ENCODE measurements at regions not wholly inside any gene's neighbourhood (a gene's known extent, or its start where the extent isn't known, plus 50 kb on each side); places are given as distances from the start of the nearest gene placed in this dataset.

- Histone ChIP-seq H3K9me3 (replicated peaks; ENCODE audit: control insufficient read depth, insufficient read depth, low read length) (no peaks in the 10 kb centered on the region), H3K9me1 (replicated peaks; ENCODE audit: control insufficient read depth, extremely low read depth, insufficient read depth, low read length) (no peaks in the 10 kb centered on the region), H3K79me2 (ENCODE audit: control insufficient read depth, insufficient read depth, low read length) (no peaks in the 10 kb centered on the region), H3K9ac (replicated peaks; ENCODE audit: extremely low read depth, insufficient read depth, low read length) (no peak overlapping the region), H3K4me2 (ENCODE audit: insufficient read depth, low read length) (no peak overlapping the region), H3K4me1 (ENCODE audit: control insufficient read depth, extremely low read depth, insufficient read depth, low read length) (peaks cover 3% of the 10 kb centered on the region), H3K27me3 (ENCODE audit: control insufficient read depth in 2 of 2, insufficient read depth in 2 of 2, low read length in 2 of 2) (no peaks in the 10 kb centered on the region), H2AFZ (ENCODE audit: low read depth, low read length) (no peak overlapping the region), H3K36me3 (ENCODE audit: control insufficient read depth in 2 of 2, extremely low read depth in 1 of 2, insufficient read depth in 2 of 2, low read length in 2 of 2) (no peaks in the 10 kb centered on the region), H3K4me3 (replicated peaks in 1 of 3; ENCODE audit: insufficient read depth in 1 of 3, low read depth in 1 of 3, low read length in 3 of 3) (no peak overlapping the region), H3K27ac (ENCODE audit: insufficient read depth, low read depth, low read length) (no peak overlapping the region), H4K20me1 (replicated peaks; ENCODE audit: control insufficient read depth, extremely low read depth, insufficient read depth, low read length) (no peaks in the 10 kb centered on the region)
- DNase-seq (ENCODE audit: low read depth, low spot score) (no peak), FAIRE-seq (no peak)
- dilution Hi-C loops (cut with MboI; ENCODE audit: extremely low pct_ligation_motif_present, low sequenced_read_pairs), result no loop called here
- intact Hi-C loops (cut with micrococcal nuclease), result loop anchor here (10.0 kb wide), 1 partner anchor 698 kb away; no protein-coding TSS in a partner anchor
- BruUV-seq (replicated peaks), result no TSS peak
- ChIA-PET POLR2A (no interaction called here), CTCF (no interaction called here)
- no peak for TF ChIP-seq POLR2A (IDR thresholded peaks at IDR 0.05; ENCODE audit: low read depth, low read length)
- TF ChIP-seq POLR2AphosphoS5 (IDR thresholded peaks at IDR 0.05; ENCODE audit: insufficient read depth, low read depth, low read length), result no peak
- no peak for TF ChIP-seq GATA2 (IDR thresholded peaks at IDR 0.05; ENCODE audit: insufficient read depth, insufficient read length, low read depth, low read length)
- TF ChIP-seq CTCF (IDR thresholded peaks at IDR 0.05; ENCODE audit: extremely low read depth in 1 of 2, insufficient read depth in 1 of 2, low read depth in 1 of 2, low read length in 2 of 2), result no peak
- no peak for TF ChIP-seq MAX (IDR thresholded peaks at IDR 0.05; ENCODE audit: insufficient read depth, insufficient read length)
- TF ChIP-seq MYC (IDR thresholded peaks at IDR 0.05; ENCODE audit: low read depth, low read length), result no peak
- no peak for TF ChIP-seq JUN (IDR thresholded peaks at IDR 0.05; ENCODE audit: borderline replicate concordance, insufficient read depth, insufficient read length, low read depth)
- TF ChIP-seq EZH2 (IDR thresholded peaks at IDR 0.05; ENCODE audit: borderline replicate concordance, low read depth, low read length, severe bottlenecking), result no peak
- TF ChIP-seq FOS (IDR thresholded peaks at IDR 0.05; ENCODE audit: borderline replicate concordance, insufficient read depth, low read length), result no peak
Observed at GRCh38 chr15:35186346-35186745, 101.3 kb upstream of the NANOGP8 start.

All from endothelial cell of umbilical vein (primary cell).